Upper lobe of left lung (tissue), 6 donors: ENCODE measurements at regions not wholly inside any gene's neighbourhood (a gene's known extent, or its start where the extent isn't known, plus 50 kb on each side); places are given as distances from the start of the nearest gene placed in this dataset.

Experiments used
- ATAC-seq, 2 donors: fragments of 200-7000 bp; cut with Tn5 transposase; one replicate each; pipeline ENCODE4 v1.9.1; 2022; ENCODE audit warnings: mild to moderate bottlenecking in 2 of 2, moderate library complexity in 2 of 2; ENCODE audit not compliant: low FRiP score in 2 of 2
- DNase-seq, 2 donors: peaks; one replicate each; pipeline ENCODE4 v3.0.0-alpha.2; 2019 to 2020
- H3K27ac ChIP-seq, 4 donors: fragments of 200-600 bp; sonication (generic); one replicate each; pipeline ENCODE4 v1.5.1; 2016 to 2019
- H3K27me3 ChIP-seq, 4 donors: fragments of 200-600 bp; sonication (generic); one replicate each; pipeline ENCODE4 v1.5.1; 2017 to 2019
- H3K36me3 ChIP-seq, 4 donors: fragments of 200-600 bp; sonication (generic); one replicate each; pipeline ENCODE4 v1.5.1; 2016 to 2019
- H3K4me1 ChIP-seq, 4 donors: fragments of 200-600 bp; sonication (generic); one replicate each; pipeline ENCODE4 v1.5.1; 2018 to 2019
- H3K4me3 ChIP-seq, 4 donors: fragments of 200-600 bp; sonication (generic); one replicate each; pipeline ENCODE4 v1.5.1; 2017 to 2019; ENCODE audit warnings: mild to moderate bottlenecking in 2 of 4, moderate library complexity in 1 of 4
- H3K9me3 ChIP-seq, 4 donors: fragments of 200-600 bp; sonication (generic); one replicate each; pipeline ENCODE4 v1.5.1; 2018 to 2019
- CTCF ChIP-seq, 6 experiments: fragments of 450-650 bp in 4 of 6; fragments of 200-600 bp in 2 of 6; sonication (generic) in 2 of 6; IDR thresholded peaks; one replicate each; pipeline ENCODE4 v1.5.1; 2016 to 2019; ENCODE audit warnings: antibody characterized with exemption in 6 of 6
- EP300 ChIP-seq, 4 donors: sonication (generic); formaldehyde crosslinking; IDR thresholded peaks; one replicate each; pipeline ENCODE4 v1.5.1; 2017; ENCODE audit warnings: antibody characterized with exemption in 4 of 4, control low read depth in 2 of 4
- POLR2A ChIP-seq, 4 donors: fragments of 450-650 bp; IDR thresholded peaks; one replicate each; pipeline ENCODE4 v1.5.1; 2016 to 2017; ENCODE audit warnings: antibody characterized with exemption in 4 of 4, mild to moderate bottlenecking in 2 of 4
- POLR2AphosphoS5 ChIP-seq, 2 donors: sonication (generic); formaldehyde crosslinking; IDR thresholded peaks; one replicate each; pipeline ENCODE4 v1.5.1; 2017; ENCODE audit warnings: antibody characterized with exemption in 2 of 2
- WGBS, 2 donors: methylation state at CpG; one replicate each; pipeline ENCODE4 v1.1.5; 2017 to 2018; 5-methylcytosine and 5-hydroxymethylcytosine counted together
- donor health status: DM: no; HTN: no; CAD: no; lungs with moderate emphysema.
- donor health status: DM: no; HTN: yes; CAD: no; lungs with severe emphysema.

- H3K4me1 ChIP-seq: no peaks in the 10 kb centered on the region
- no peak for DNase-seq
- no peak for TF ChIP-seq POLR2A (IDR thresholded peaks at IDR 0.05)
- H3K4me3 ChIP-seq: no peak overlapping the region
- no peaks in the 10 kb centered on the region for H3K9me3 ChIP-seq
- no peaks in the 10 kb centered on the region for H3K36me3 ChIP-seq
- H3K27me3 ChIP-seq: no peaks in the 10 kb centered on the region
- no peak overlapping the region for H3K27ac ChIP-seq
- WGBS, 2 donors: 91 to 93% methylated on average over 3 of the region's 3 CpGs
- no peak for ATAC-seq
Measured at GRCh38 chr4:187108845-187109244, 385.2 kb upstream of the FAT1 start.

- no peaks in the 10 kb centered on the region for H3K27me3 ChIP-seq
- TF ChIP-seq POLR2A (IDR thresholded peaks at IDR 0.05) (no peak), CTCF (IDR thresholded peaks at IDR 0.05) (no peak), EP300 (IDR thresholded peaks at IDR 0.05) (no peak), POLR2AphosphoS5 (IDR thresholded peaks at IDR 0.05) (no peak)
- H3K27ac ChIP-seq: no peak overlapping the region
- 91% methylated on average over 7 of the region's 7 CpGs for WGBS, 2 donors
- H3K4me3 ChIP-seq: no peak overlapping the region
- H3K9me3 ChIP-seq: no peaks in the 10 kb centered on the region
- ATAC-seq: no peak
- no peaks in the 10 kb centered on the region for H3K4me1 ChIP-seq
- DNase-seq: no peak
- H3K36me3 ChIP-seq: no peaks in the 10 kb centered on the region
Measured at GRCh38 chr4:187109636-187110035, 386.0 kb upstream of the FAT1 start.

GRCh38 chr4:187118166-187118565, 394.5 kb upstream of the FAT1 start:
- H3K36me3 ChIP-seq: no peaks in the 10 kb centered on the region
- H3K27me3 ChIP-seq: no peaks in the 10 kb centered on the region
- DNase-seq: no peak
- no peak overlapping the region for H3K27ac ChIP-seq
- no peaks in the 10 kb centered on the region for H3K4me1 ChIP-seq
- H3K9me3 ChIP-seq: no peaks in the 10 kb centered on the region
- WGBS, 2 donors: 77 to 78% methylated on average over 4 of the region's 4 CpGs
- TF ChIP-seq POLR2AphosphoS5 (IDR thresholded peaks at IDR 0.05) (no peak), POLR2A (IDR thresholded peaks at IDR 0.05) (no peak), CTCF (IDR thresholded peaks at IDR 0.05) (no peak), EP300 (IDR thresholded peaks at IDR 0.05) (no peak)
- no peak for ATAC-seq
- H3K4me3 ChIP-seq: no peak overlapping the region

- H3K27ac ChIP-seq: no peak overlapping the region
- no peaks in the 10 kb centered on the region for H3K4me1 ChIP-seq
- H3K9me3 ChIP-seq: no peaks in the 10 kb centered on the region
- no peak for TF ChIP-seq POLR2A (IDR thresholded peaks at IDR 0.05)
- no peak for TF ChIP-seq CTCF (IDR thresholded peaks at IDR 0.05)
- no peak for TF ChIP-seq EP300 (IDR thresholded peaks at IDR 0.05)
- TF ChIP-seq POLR2AphosphoS5 (IDR thresholded peaks at IDR 0.05): no peak
- no peaks in the 10 kb centered on the region for H3K27me3 ChIP-seq
- WGBS, 2 donors: 94% methylated on average over 1 of the region's 1 CpG
- ATAC-seq (no peak), DNase-seq (no peak)
- no peaks in the 10 kb centered on the region for H3K36me3 ChIP-seq
- H3K4me3 ChIP-seq: no peak overlapping the region
Measured at GRCh38 chr4:187118602-187119120, 395.0 kb upstream of the FAT1 start.

- H3K27me3 ChIP-seq: no peaks in the 10 kb centered on the region
- no peak overlapping the region for H3K4me3 ChIP-seq
- no peak for DNase-seq
- 88% methylated on average over 12 of the region's 12 CpGs for WGBS, 2 donors
- H3K27ac ChIP-seq: no peak overlapping the region
- no peaks in the 10 kb centered on the region for H3K9me3 ChIP-seq
- ATAC-seq: no peak
- TF ChIP-seq POLR2A (IDR thresholded peaks at IDR 0.05) (no peak), CTCF (IDR thresholded peaks at IDR 0.05) (no peak), EP300 (IDR thresholded peaks at IDR 0.05) (no peak), POLR2AphosphoS5 (IDR thresholded peaks at IDR 0.05) (no peak)
- no peaks in the 10 kb centered on the region for H3K36me3 ChIP-seq
- no peaks in the 10 kb centered on the region for H3K4me1 ChIP-seq
Measured at GRCh38 chr4:187124331-187124730, 400.7 kb upstream of the FAT1 start.
